HEK293T (cell line): ENCODE measurements at regions not wholly inside any gene's neighbourhood (a gene's known extent, or its start where the extent isn't known, plus 50 kb on each side); places are given as distances from the start of the nearest gene placed in this dataset.

Experiments used
- CTCF ChIA-PET: fragments of 350-600 bp; formaldehyde crosslinking; extraction: SDS; loops from one replicate; lab custom pipeline; 2021; ENCODE audit warnings: antibody characterized with exemption, inconsistent platforms; lab: Yijun Ruan, JAX
- POLR2A ChIA-PET: fragments of 350-600 bp; formaldehyde crosslinking; extraction: SDS; loops from one replicate; lab custom pipeline; 2020; ENCODE audit warnings: antibody characterized with exemption, inconsistent platforms; lab: Yijun Ruan, JAX
- DNase-seq: peaks from one replicate; pipeline ENCODE4 v3.0.0; 2012; ENCODE audit warnings: mixed read lengths; ENCODE audit errors: extremely low spot score
- ARNT ChIP-seq: fragments of 450-650 bp; IDR thresholded peaks from 2 replicates; pipeline ENCODE4 v1.6.1; 2017; ENCODE audit warnings: mild to moderate bottlenecking
- BHLHE40 ChIP-seq: fragments of 450-650 bp; IDR thresholded peaks from 2 replicates; pipeline ENCODE4 v1.6.1; 2016; ENCODE audit warnings: mild to moderate bottlenecking, moderate library complexity, borderline replicate concordance
- CTBP1 ChIP-seq: fragments of 450-650 bp; IDR thresholded peaks from 2 replicates; pipeline ENCODE4 v1.6.1; 2016; ENCODE audit warnings: borderline replicate concordance
- ELF4 ChIP-seq: fragments of 450-650 bp; IDR thresholded peaks from 2 replicates; pipeline ENCODE4 v1.6.1; 2017; ENCODE audit warnings: antibody characterized with exemption
- FOXA1 ChIP-seq: fragments of 450-650 bp; IDR thresholded peaks from 2 replicates; pipeline ENCODE4 v1.6.1; 2016; ENCODE audit warnings: mild to moderate bottlenecking
- FOXK2 ChIP-seq: fragments of 450-650 bp; IDR thresholded peaks from 2 replicates; pipeline ENCODE4 v1.6.1; 2016; ENCODE audit warnings: mild to moderate bottlenecking
- FOXM1 ChIP-seq: fragments of 450-650 bp; IDR thresholded peaks from 2 replicates; pipeline ENCODE4 v1.6.1; 2017; ENCODE audit warnings: mild to moderate bottlenecking, borderline replicate concordance
- HDGF ChIP-seq: fragments of 450-650 bp; IDR thresholded peaks from 2 replicates; pipeline ENCODE4 v1.6.1; 2017; ENCODE audit warnings: antibody characterized with exemption, borderline replicate concordance
- L3MBTL2 ChIP-seq: fragments of 450-650 bp; conservative IDR thresholded peaks from 2 replicates; pipeline ENCODE4 v1.6.1; 2016; ENCODE audit warnings: mild to moderate bottlenecking
- LEF1 ChIP-seq: fragments of 450-650 bp; IDR thresholded peaks from 2 replicates; pipeline ENCODE4 v1.6.1; 2017; ENCODE audit warnings: mild to moderate bottlenecking, borderline replicate concordance
- NFRKB ChIP-seq: fragments of 450-650 bp; IDR thresholded peaks from 2 replicates; pipeline ENCODE4 v1.6.1; 2016; ENCODE audit warnings: mild to moderate bottlenecking, moderate library complexity
- SP1 ChIP-seq: fragments of 450-650 bp; IDR thresholded peaks from 2 replicates; pipeline ENCODE4 v1.6.1; 2017
- SUZ12 ChIP-seq: fragments of 450-650 bp; IDR thresholded peaks from 2 replicates; pipeline ENCODE4 v1.6.1; 2016; ENCODE audit warnings: mild to moderate bottlenecking
- TARDBP ChIP-seq: fragments of 450-650 bp; IDR thresholded peaks from 2 replicates; pipeline ENCODE4 v1.6.1; 2016
- ZNF384 ChIP-seq: fragments of 450-650 bp; IDR thresholded peaks from 2 replicates; pipeline ENCODE4 v1.6.1; 2016
- TF ChIP-seq, protein P1 (sequence below): fragments of 450-650 bp; IDR thresholded peaks from 2 replicates; pipeline ENCODE4 v1.6.1; 2016

GRCh38 chr3:36214460-36214859 is 165.8 kb upstream of the STAC start:
- CTCF ChIA-PET: interaction anchor here (0.5 kb wide), 1 partner anchor 424 kb away, joined by 3 read pairs; no protein-coding TSS in a partner anchor
- POLR2A ChIA-PET: no interaction called here
- no peak for TF ChIP-seq TARDBP
- no peak for TF ChIP-seq FOXK2
- DNase-seq: no peak

- POLR2A ChIA-PET: no interaction called here
- no peak for TF ChIP-seq HDGF
- CTCF ChIA-PET: interaction anchor here (0.5 kb wide), 1 partner anchor 423 kb away, joined by 3 read pairs; no protein-coding TSS in a partner anchor
Observed at GRCh38 chr3:36215241-36215640, 165.1 kb upstream of the STAC start.

GRCh38 chr3:36219398-36219797 is 160.9 kb upstream of the STAC start:
- ChIA-PET POLR2A (no interaction called here), CTCF (no interaction called here)
- TF ChIP-seq HDGF: no peak
- TF ChIP-seq ELF4: no peak
- TF ChIP-seq FOXM1: no peak
- no peak for TF ChIP-seq LEF1
- no peak for TF ChIP-seq SP1
- TF ChIP-seq ARNT: no peak
- no peak for TF ChIP-seq FOXA1
- TF ChIP-seq SUZ12: no peak
- no peak for TF ChIP-seq ZNF384
- TF ChIP-seq, protein P1, sequence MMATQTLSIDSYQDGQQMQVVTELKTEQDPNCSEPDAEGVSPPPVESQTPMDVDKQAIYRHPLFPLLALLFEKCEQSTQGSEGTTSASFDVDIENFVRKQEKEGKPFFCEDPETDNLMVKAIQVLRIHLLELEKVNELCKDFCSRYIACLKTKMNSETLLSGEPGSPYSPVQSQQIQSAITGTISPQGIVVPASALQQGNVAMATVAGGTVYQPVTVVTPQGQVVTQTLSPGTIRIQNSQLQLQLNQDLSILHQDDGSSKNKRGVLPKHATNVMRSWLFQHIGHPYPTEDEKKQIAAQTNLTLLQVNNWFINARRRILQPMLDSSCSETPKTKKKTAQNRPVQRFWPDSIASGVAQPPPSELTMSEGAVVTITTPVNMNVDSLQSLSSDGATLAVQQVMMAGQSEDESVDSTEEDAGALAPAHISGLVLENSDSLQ: no peak
- TF ChIP-seq NFRKB: no peak
- TF ChIP-seq BHLHE40: no peak
- TF ChIP-seq FOXK2: no peak
- no peak for TF ChIP-seq CTBP1
- no peak for TF ChIP-seq TARDBP
- TF ChIP-seq L3MBTL2: no peak
- DNase-seq: no peak

More at GRCh38 chr3:36215241-36215640, 165.1 kb upstream of the STAC start:
- DNase-seq: no peak

DNA sequence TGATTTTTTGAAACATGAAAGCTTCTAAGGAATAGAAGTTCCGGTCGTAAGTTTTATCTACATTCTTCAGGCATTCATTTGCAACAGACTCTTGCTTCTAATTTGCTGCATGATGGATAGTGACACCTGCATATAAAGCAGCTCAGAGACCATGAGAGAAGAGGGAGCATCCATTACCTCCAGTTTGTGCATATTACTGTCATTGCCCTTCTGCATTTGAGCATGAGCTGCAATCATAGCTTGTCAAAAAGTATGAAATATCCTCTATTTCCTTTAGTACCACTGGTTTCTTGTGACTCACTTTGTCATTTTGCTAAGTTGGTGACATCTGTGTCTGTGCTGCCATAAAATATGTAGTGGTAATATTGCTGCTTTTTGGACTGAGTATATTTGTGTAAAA is 160.1 kb upstream of the STAC start:
- DNase-seq: no peak
- TF ChIP-seq FOXK2 (no peak), FOXA1 (no peak), ARNT (no peak), ELF4 (no peak), FOXM1 (no peak), SUZ12 (no peak), HDGF (no peak), BHLHE40 (no peak), L3MBTL2 (no peak), SP1 (no peak), CTBP1 (no peak), TARDBP (no peak)
- TF ChIP-seq, protein P1: no peak
- ChIA-PET POLR2A (interaction anchor here (0.7 kb wide), 1 partner anchor 12 kb away, joined by 3 read pairs; no protein-coding TSS in a partner anchor), CTCF (interaction anchor here (0.6 kb wide), 1 partner anchor 433 kb away, joined by 3 read pairs; no protein-coding TSS in a partner anchor)

DNA sequence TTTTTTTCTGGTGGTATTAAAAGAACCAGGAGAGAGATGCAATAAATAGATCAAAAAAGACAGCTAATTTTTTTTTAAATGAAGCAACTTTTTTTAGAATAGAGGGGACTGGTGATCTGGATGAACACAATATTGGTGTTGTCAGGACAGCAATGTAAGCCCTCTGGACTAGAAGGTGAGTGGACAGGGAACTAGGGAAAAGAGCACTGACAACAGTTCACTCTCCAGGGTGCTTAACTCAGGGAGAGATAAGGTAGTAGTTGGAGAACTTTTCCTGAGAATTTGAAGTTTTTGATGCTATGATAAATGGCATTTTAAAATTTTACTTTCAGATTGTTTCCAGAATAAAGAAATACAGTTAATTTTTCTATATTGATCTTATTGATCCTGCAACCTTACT is 158.3 kb upstream of the STAC start:
- no peak for TF ChIP-seq NFRKB
- TF ChIP-seq FOXM1: no peak
- no peak for TF ChIP-seq L3MBTL2
- TF ChIP-seq, protein P1: no peak
- TF ChIP-seq SUZ12: no peak
- no peak for TF ChIP-seq FOXK2
- TF ChIP-seq ELF4: no peak
- no peak for TF ChIP-seq FOXA1
- DNase-seq: no peak
- POLR2A ChIA-PET: no interaction called here
- CTCF ChIA-PET: no interaction called here

GRCh38 chr3:36227980-36228379 is 152.3 kb upstream of the STAC start:
- POLR2A ChIA-PET: no interaction called here

More at GRCh38 chr3:36227980-36228379, 152.3 kb upstream of the STAC start:
- no peak for DNase-seq
- TF ChIP-seq BHLHE40 (no peak), SP1 (no peak), NFRKB (no peak), CTBP1 (no peak), ZNF384 (no peak), ARNT (no peak), LEF1 (no peak)
- TF ChIP-seq, protein P1: no peak
- CTCF ChIA-PET: no interaction called here
